ENCODE measurements at regions not wholly inside any gene's neighbourhood (a gene's known extent, or its start where the extent isn't known, plus 50 kb on each side); places are given as distances from the start of the nearest gene placed in this dataset.

DNA sequence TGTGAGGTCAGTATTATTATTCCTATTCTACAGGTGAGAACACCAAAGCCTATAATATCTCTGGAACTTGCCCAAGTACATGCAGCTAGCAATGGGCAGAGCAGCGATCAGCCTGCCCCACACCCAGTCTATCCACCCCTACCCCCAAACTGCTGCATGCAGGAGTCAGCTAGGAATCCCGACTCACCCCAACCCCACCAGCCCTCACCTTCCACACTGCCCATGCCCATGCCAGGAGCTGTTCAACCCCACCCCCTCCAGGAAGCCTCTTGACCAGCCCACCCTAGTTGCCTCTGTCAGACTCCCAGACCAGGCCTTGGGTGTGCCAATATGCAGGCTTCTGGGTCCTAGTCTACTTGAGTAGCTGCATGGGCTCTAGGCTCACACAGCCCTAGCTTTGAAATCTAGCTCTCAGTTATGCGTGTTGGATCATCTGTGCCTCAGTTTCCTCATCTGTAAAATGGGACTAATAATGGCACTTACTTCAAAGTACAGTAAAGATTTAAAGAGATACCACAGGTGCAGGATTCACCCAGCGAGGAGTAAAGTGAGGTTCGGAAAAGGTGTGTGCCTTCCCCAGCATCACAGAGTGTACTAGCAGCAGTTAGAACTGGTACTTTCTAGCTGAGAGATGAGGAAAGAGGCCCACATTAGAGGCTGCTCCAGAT, 173.2 kb downstream of the VEGFA start:
- TF ChIP-seq, protein P1, sequence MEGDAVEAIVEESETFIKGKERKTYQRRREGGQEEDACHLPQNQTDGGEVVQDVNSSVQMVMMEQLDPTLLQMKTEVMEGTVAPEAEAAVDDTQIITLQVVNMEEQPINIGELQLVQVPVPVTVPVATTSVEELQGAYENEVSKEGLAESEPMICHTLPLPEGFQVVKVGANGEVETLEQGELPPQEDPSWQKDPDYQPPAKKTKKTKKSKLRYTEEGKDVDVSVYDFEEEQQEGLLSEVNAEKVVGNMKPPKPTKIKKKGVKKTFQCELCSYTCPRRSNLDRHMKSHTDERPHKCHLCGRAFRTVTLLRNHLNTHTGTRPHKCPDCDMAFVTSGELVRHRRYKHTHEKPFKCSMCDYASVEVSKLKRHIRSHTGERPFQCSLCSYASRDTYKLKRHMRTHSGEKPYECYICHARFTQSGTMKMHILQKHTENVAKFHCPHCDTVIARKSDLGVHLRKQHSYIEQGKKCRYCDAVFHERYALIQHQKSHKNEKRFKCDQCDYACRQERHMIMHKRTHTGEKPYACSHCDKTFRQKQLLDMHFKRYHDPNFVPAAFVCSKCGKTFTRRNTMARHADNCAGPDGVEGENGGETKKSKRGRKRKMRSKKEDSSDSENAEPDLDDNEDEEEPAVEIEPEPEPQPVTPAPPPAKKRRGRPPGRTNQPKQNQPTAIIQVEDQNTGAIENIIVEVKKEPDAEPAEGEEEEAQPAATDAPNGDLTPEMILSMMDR (IDR thresholded peaks at IDR 0.05 in 4 of 5, conservative IDR thresholded peaks at IDR 0.05 in 1 of 5): no peak
- TF ChIP-seq POLR2A (IDR thresholded peaks at IDR 0.05): no peak
